ENCODE measurements at regions not wholly inside any gene's neighbourhood (a gene's known extent, or its start where the extent isn't known, plus 50 kb on each side); places are given as distances from the start of the nearest gene placed in this dataset.

DNA sequence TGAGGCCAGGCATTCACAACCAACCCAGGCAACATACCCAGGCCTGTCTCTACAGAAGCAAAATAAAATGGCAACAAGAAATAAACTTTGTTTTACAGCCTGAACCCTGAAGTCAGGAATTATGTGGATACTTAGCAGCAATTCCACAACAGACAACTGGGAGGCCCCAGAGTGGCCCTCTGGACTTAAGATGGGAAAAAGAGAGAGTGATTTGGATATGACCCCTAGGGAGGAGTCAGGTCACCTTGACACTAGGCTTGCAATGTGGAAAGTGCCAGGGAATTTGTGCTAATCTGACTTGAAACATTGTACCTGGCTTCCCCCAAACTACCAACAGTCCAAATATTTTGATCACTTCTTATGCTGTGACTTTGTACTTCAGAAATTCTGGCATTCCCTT, 193.1 kb downstream of the PARM1 start:
- H3K27me3 Mint-ChIP-seq (ENCODE audit: low read depth) = no peaks in the 10 kb centered on the region; the same call in none of the 2 replicates
- no peak overlapping the region for H2BK15ac ChIP-seq (ENCODE audit: low read depth, low read length)
- peak overlapping the region; percentile 77 to 84 for H3K4me3 Mint-ChIP-seq
- no peak overlapping the region for H3K14ac ChIP-seq (ENCODE audit: insufficient read depth, low read length)
- H3K79me1 ChIP-seq (ENCODE audit: insufficient read depth, low read depth, low read length, poor library complexity, severe bottlenecking) = no peaks in the 10 kb centered on the region
- H3K23me2 ChIP-seq (ENCODE audit: insufficient read length, low read depth, low read length, poor library complexity, severe bottlenecking) = peaks cover 2% of the 10 kb centered on the region
- H3K79me2 ChIP-seq (ENCODE audit: insufficient read depth, low read length) = no peaks in the 10 kb centered on the region
- no peaks in the 10 kb centered on the region for H4K20me1 ChIP-seq (ENCODE audit: control insufficient read depth, insufficient read depth, insufficient read length)
- H3K56ac ChIP-seq (ENCODE audit: insufficient read length, low read depth, low read length) = no peak overlapping the region
- H3T11ph ChIP-seq (ENCODE audit: low read length) = no peak overlapping the region
- H3K4me2 ChIP-seq (ENCODE audit: insufficient read depth, insufficient read length, low read length) = peak overlapping the region; percentile 40
- H3K4me1 ChIP-seq (ENCODE audit: insufficient read depth, low read length) = peaks cover 4% of the 10 kb centered on the region; the same call in 1 of the 2 replicates
- peak overlapping the region; percentile 51 for H3K18ac ChIP-seq (ENCODE audit: insufficient read length, low read depth, low read length)
- no peak overlapping the region for H2BK120ac ChIP-seq (ENCODE audit: low read depth, low read length, poor library complexity, severe bottlenecking)
- H3K4me1 Mint-ChIP-seq = peaks cover 12 to 13% of the 10 kb centered on the region in 2 experiments; a peak in 3 of 4 replicates
- no peak overlapping the region for H4K91ac ChIP-seq (ENCODE audit: insufficient read length, low read depth, low read length)
- no peaks in the 10 kb centered on the region for H3K9me3 ChIP-seq (ENCODE audit: control insufficient read depth, low read depth, low read length)
- H3K9ac ChIP-seq (ENCODE audit: extremely low read depth, insufficient read length, low read length) = no peak overlapping the region
- no peak for DNase-seq
- H4K5ac ChIP-seq (ENCODE audit: insufficient read length, low read depth, low read length) = peak overlapping the region; percentile 25
- TF ChIP-seq, protein P1, sequence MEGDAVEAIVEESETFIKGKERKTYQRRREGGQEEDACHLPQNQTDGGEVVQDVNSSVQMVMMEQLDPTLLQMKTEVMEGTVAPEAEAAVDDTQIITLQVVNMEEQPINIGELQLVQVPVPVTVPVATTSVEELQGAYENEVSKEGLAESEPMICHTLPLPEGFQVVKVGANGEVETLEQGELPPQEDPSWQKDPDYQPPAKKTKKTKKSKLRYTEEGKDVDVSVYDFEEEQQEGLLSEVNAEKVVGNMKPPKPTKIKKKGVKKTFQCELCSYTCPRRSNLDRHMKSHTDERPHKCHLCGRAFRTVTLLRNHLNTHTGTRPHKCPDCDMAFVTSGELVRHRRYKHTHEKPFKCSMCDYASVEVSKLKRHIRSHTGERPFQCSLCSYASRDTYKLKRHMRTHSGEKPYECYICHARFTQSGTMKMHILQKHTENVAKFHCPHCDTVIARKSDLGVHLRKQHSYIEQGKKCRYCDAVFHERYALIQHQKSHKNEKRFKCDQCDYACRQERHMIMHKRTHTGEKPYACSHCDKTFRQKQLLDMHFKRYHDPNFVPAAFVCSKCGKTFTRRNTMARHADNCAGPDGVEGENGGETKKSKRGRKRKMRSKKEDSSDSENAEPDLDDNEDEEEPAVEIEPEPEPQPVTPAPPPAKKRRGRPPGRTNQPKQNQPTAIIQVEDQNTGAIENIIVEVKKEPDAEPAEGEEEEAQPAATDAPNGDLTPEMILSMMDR (conservative IDR thresholded peaks at IDR 0.05) = no peak
- no peak overlapping the region for H2AFZ ChIP-seq (ENCODE audit: low read length)
- no peak overlapping the region for H3K23ac ChIP-seq (ENCODE audit: insufficient read length, low read depth, low read length)
- no peaks in the 10 kb centered on the region for H3K27me3 ChIP-seq (ENCODE audit: insufficient read depth, low read length)
- no peak overlapping the region for H2BK5ac ChIP-seq (ENCODE audit: insufficient read length, low read length)
- no peak overlapping the region for H2BK12ac ChIP-seq (ENCODE audit: insufficient read length, low read depth, low read length)
- H4K8ac ChIP-seq (replicated peaks; ENCODE audit: insufficient read length, low read depth, low read length) = no peak overlapping the region
- H3K9me3 Mint-ChIP-seq = peaks cover 6 to 7% of the 10 kb centered on the region in 2 experiments; a peak in 4 of 5 replicates
- H2AK5ac ChIP-seq (ENCODE audit: insufficient read length, low read length) = no peak overlapping the region
- no peak overlapping the region for H3K4ac ChIP-seq (ENCODE audit: low read depth, low read length)
- peaks cover 4 to 16% (median 12%) of the 10 kb centered on the region in 3 experiments for H3K36me3 Mint-ChIP-seq (ENCODE audit: insufficient read depth in 1 of 3, low read depth in 3 of 3)
- no peak overlapping the region for H3K27ac ChIP-seq (ENCODE audit: insufficient read length, low read depth, low read length)
- no peak overlapping the region for H2BK20ac ChIP-seq (ENCODE audit: low read depth, low read length, poor library complexity, severe bottlenecking)
- peak overlapping the region in 1 of 3 experiments; percentile 98; a peak in 3 of 7 replicates for H3K27ac Mint-ChIP-seq

Measured in H9 (cell line).